Heart left ventricle (tissue), 13 donors: ENCODE measurements at regions not wholly inside any gene's neighbourhood (a gene's known extent, or its start where the extent isn't known, plus 50 kb on each side); places are given as distances from the start of the nearest gene placed in this dataset.

Experiments
- CTCF ChIP-seq, 12 donors: fragments of 200-600 bp; sonication (generic) in 4 of 12; IDR thresholded peaks; one replicate each; pipeline versions ENCODE4 v1.5.0 to v1.8.0; 2018 to 2022; ENCODE audit warnings: antibody characterized with exemption in 12 of 12, mild to moderate bottlenecking in 5 of 12
- POLR2A ChIP-seq, 2 donors: fragments of 450-650 bp; IDR thresholded peaks; one replicate each; pipeline ENCODE4 v1.6.1; 2017; ENCODE audit warnings: antibody characterized with exemption in 2 of 2, mild to moderate bottlenecking in 2 of 2, moderate library complexity in 2 of 2
- donor health status: ischemic (EF 13 %, LVEDD 7.1; RV severe dilation, severe dysfunction).
- donor health status: DM: no; HTN: yes; CAD: no.
- donor health status: DM: no; HTN: no; CAD: no.
- donor health status: ischemic (EF 25% LVEDD 6.9; RV normal size, moderate dysfunction).
- donor health status: ischemic (EF 25% LVEDD 5.7; RV mildly dilated, moderate dysfunction).
- donor health status: ischemic (EF 35%, LVEDD 5.7; RV mildly dilated, moderate dysfunction).
- donor health status: nonischemic (EF 11% LVEDD 7.7; RV severe dilation, severe dysfunction).
- donor health status: DM: yes; HTN: yes; CAD: no.
- donor health status: PGD.
- donor health status: ischemic (EF 29% LVEDD 5.4; RV normal size, mild dysfunction).
- donor health status: nonischemic (EF 23%, LVEDD 6.1; RV moderate dilation, normal function).

GRCh38 chr6:8686077-8686476, 250.7 kb upstream of the SLC35B3 start:
- TF ChIP-seq POLR2A (IDR thresholded peaks at IDR 0.05) (no peak), CTCF (IDR thresholded peaks at IDR 0.05) (no peak)
